ENCODE measurements at regions not wholly inside any gene's neighbourhood (a gene's known extent, or its start where the extent isn't known, plus 50 kb on each side); places are given as distances from the start of the nearest gene placed in this dataset.

GRCh38 chr6:22621701-22622100 is 52.3 kb downstream of the HDGFL1 start:
- no peaks in the 10 kb centered on the region for H3K27me3 Mint-ChIP-seq (ENCODE audit: unreplicated experiment)
- no peak for TF ChIP-seq CTCF (IDR thresholded peaks at IDR 0.05)
- peaks cover 8% of the 10 kb centered on the region for H3K36me3 Mint-ChIP-seq (ENCODE audit: unreplicated experiment)
- H3K9me3 Mint-ChIP-seq (ENCODE audit: unreplicated experiment): peaks cover 16% of the 10 kb centered on the region
- no peak overlapping the region for H3K4me3 Mint-ChIP-seq (ENCODE audit: unreplicated experiment)
- H3K4me1 Mint-ChIP-seq (ENCODE audit: unreplicated experiment): peaks cover 17% of the 10 kb centered on the region
- no peak for DNase-seq (ENCODE audit: extremely low spot score, unreplicated experiment)
- H3K27ac Mint-ChIP-seq (ENCODE audit: unreplicated experiment): peak overlapping the region; percentile 19

GRCh38 chr6:22622351-22622750 is 53.0 kb downstream of the HDGFL1 start:
- Mint-ChIP-seq H3K36me3 (ENCODE audit: unreplicated experiment) (peaks cover 8% of the 10 kb centered on the region), H3K27ac (ENCODE audit: unreplicated experiment) (peak overlapping the region; percentile 68), H3K4me3 (ENCODE audit: unreplicated experiment) (no peak overlapping the region), H3K27me3 (ENCODE audit: unreplicated experiment) (no peaks in the 10 kb centered on the region), H3K9me3 (ENCODE audit: unreplicated experiment) (peaks cover 20% of the 10 kb centered on the region), H3K4me1 (ENCODE audit: unreplicated experiment) (peaks cover 17% of the 10 kb centered on the region)
- no peak for TF ChIP-seq CTCF (IDR thresholded peaks at IDR 0.05)
- DNase-seq (ENCODE audit: extremely low spot score, unreplicated experiment): no peak

GRCh38 chr6:22622813-22623212 is 53.4 kb downstream of the HDGFL1 start:
- peaks cover 24% of the 10 kb centered on the region for H3K9me3 Mint-ChIP-seq (ENCODE audit: unreplicated experiment)
- no peak for TF ChIP-seq CTCF (IDR thresholded peaks at IDR 0.05)
- no peak overlapping the region for H3K27ac Mint-ChIP-seq (ENCODE audit: unreplicated experiment)

GRCh38 chr6:22627644-22628043 is 58.3 kb downstream of the HDGFL1 start:
- no peak for DNase-seq (ENCODE audit: extremely low spot score, unreplicated experiment)
- Mint-ChIP-seq H3K4me1 (ENCODE audit: unreplicated experiment) (peaks cover 19% of the 10 kb centered on the region), H3K9me3 (ENCODE audit: unreplicated experiment) (peaks cover 19% of the 10 kb centered on the region), H3K36me3 (ENCODE audit: unreplicated experiment) (no peaks in the 10 kb centered on the region), H3K4me3 (ENCODE audit: unreplicated experiment) (no peak overlapping the region), H3K27me3 (ENCODE audit: unreplicated experiment) (no peaks in the 10 kb centered on the region), H3K27ac (ENCODE audit: unreplicated experiment) (no peak overlapping the region)
- TF ChIP-seq CTCF (IDR thresholded peaks at IDR 0.05): no peak

More at GRCh38 chr6:22622813-22623212, 53.4 kb downstream of the HDGFL1 start:
- Mint-ChIP-seq H3K27me3 (ENCODE audit: unreplicated experiment) (no peaks in the 10 kb centered on the region), H3K4me1 (ENCODE audit: unreplicated experiment) (peaks cover 17% of the 10 kb centered on the region), H3K36me3 (ENCODE audit: unreplicated experiment) (peaks cover 8% of the 10 kb centered on the region), H3K4me3 (ENCODE audit: unreplicated experiment) (no peak overlapping the region)
- DNase-seq (ENCODE audit: extremely low spot score, unreplicated experiment): no peak

- Mint-ChIP-seq H3K27me3 (ENCODE audit: unreplicated experiment) (no peaks in the 10 kb centered on the region), H3K36me3 (ENCODE audit: unreplicated experiment) (no peaks in the 10 kb centered on the region), H3K27ac (ENCODE audit: unreplicated experiment) (peak overlapping the region; percentile 49), H3K4me1 (ENCODE audit: unreplicated experiment) (peaks cover 16% of the 10 kb centered on the region), H3K4me3 (ENCODE audit: unreplicated experiment) (no peak overlapping the region), H3K9me3 (ENCODE audit: unreplicated experiment) (peaks cover 23% of the 10 kb centered on the region)
- TF ChIP-seq CTCF (IDR thresholded peaks at IDR 0.05): no peak
- DNase-seq (ENCODE audit: extremely low spot score, unreplicated experiment): no peak
Observed at GRCh38 chr6:22631091-22631490, 61.7 kb downstream of the HDGFL1 start.

All from osteocyte (in vitro differentiated cells).